HCT116 (cell line): ENCODE measurements at regions not wholly inside any gene's neighbourhood (a gene's known extent, or its start where the extent isn't known, plus 50 kb on each side); places are given as distances from the start of the nearest gene placed in this dataset.

ENCODE experiments used
- CTCF ChIP-seq, 3 experiments: fragments of 200-600 bp in 1 of 3; sonication (generic) in 1 of 3; IDR thresholded peaks in 2 of 3; conservative IDR thresholded peaks in 1 of 3; 2 replicates each; pipeline ENCODE4 v1.5.1; 2012 to 2017; ENCODE audit warnings: low read depth in 2 of 3, low read length in 2 of 3, antibody characterized with exemption in 1 of 3, borderline replicate concordance in 1 of 3, control low read depth in 1 of 3, mild to moderate bottlenecking in 1 of 3, mixed read lengths in 1 of 3, mixed run types in 1 of 3, moderate library complexity in 1 of 3; ENCODE audit not compliant: insufficient read depth in 1 of 3
- EZH2 ChIP-seq: fragments of 200-600 bp; sonication (generic); IDR thresholded peaks from 2 replicates; pipeline ENCODE4 v1.6.1; 2017; ENCODE audit warnings: antibody characterized with exemption, mixed run types
- EZH2phosphoT487 ChIP-seq: fragments of 200-600 bp; IDR thresholded peaks from 2 replicates; pipeline ENCODE4 v1.6.1; 2018; ENCODE audit warnings: antibody characterized with exemption, borderline replicate concordance
- JUND ChIP-seq: IDR thresholded peaks from 2 replicates; pipeline ENCODE4 v1.6.1; 2012
- POLR2A ChIP-seq: IDR thresholded peaks from 2 replicates; pipeline ENCODE4 v1.7.0; 2011; ENCODE audit warnings: borderline replicate concordance; ENCODE audit not compliant: insufficient read depth, insufficient read length; ENCODE audit errors: extremely low read depth
- POLR2AphosphoS5 ChIP-seq: IDR thresholded peaks from 2 replicates; pipeline ENCODE4 v1.6.1; 2011; ENCODE audit warnings: mild to moderate bottlenecking, low read depth, low read length, moderate library complexity
- RAD21 ChIP-seq: IDR thresholded peaks from 2 replicates; pipeline ENCODE4 v1.6.1; 2012; ENCODE audit warnings: low read depth, mild to moderate bottlenecking
- YY1 ChIP-seq: IDR thresholded peaks from 2 replicates; pipeline ENCODE4 v1.6.1; 2011; ENCODE audit warnings: low read length, low read depth, moderate library complexity, mild to moderate bottlenecking; ENCODE audit not compliant: insufficient replicate concordance; ENCODE audit errors: extremely low read depth
- ZBTB33 ChIP-seq: IDR thresholded peaks from 2 replicates; pipeline ENCODE4 v1.6.1; 2011; ENCODE audit warnings: mild to moderate bottlenecking, low read length, moderate library complexity; ENCODE audit not compliant: insufficient replicate concordance; ENCODE audit errors: extremely low read depth

- TF ChIP-seq CTCF (IDR thresholded peaks at IDR 0.05 in 2 of 3, conservative IDR thresholded peaks at IDR 0.05 in 1 of 3; ENCODE audit: borderline replicate concordance in 1 of 3, insufficient read depth in 1 of 3, low read depth in 2 of 3, low read length in 2 of 3) (no peak), RAD21 (no peak), ZBTB33 (no peak), POLR2A (no peak), EZH2phosphoT487 (no peak), POLR2AphosphoS5 (no peak), YY1 (no peak), EZH2 (no peak), JUND (no peak)
Observed at GRCh38 chr4:62292911-62293310, 1092.8 kb downstream of the ADGRL3 start.
